Bronchial epithelial cell (primary cell): ENCODE measurements at regions not wholly inside any gene's neighbourhood (a gene's known extent, or its start where the extent isn't known, plus 50 kb on each side); places are given as distances from the start of the nearest gene placed in this dataset.

Experiments
- DNase-seq: peaks from one replicate; pipeline ENCODE4 v3.0.0-alpha.2; 2010; ENCODE audit warnings: low read depth
- FAIRE-seq: peaks from 2 replicates; lab custom pipeline; 2011; peaks lifted over from hg19 to GRCh38; lab: Jason Lieb, UNC
- H3K27me3 ChIP-seq: 2 replicates; pipeline ENCODE4 v1.5.1; 2011; ENCODE audit warnings: low read length; ENCODE audit not compliant: control insufficient read depth, insufficient read depth
- H3K36me3 ChIP-seq: 2 replicates; pipeline ENCODE4 v1.5.1; 2011; ENCODE audit warnings: low read length; ENCODE audit not compliant: control insufficient read depth, insufficient read depth
- H3K4me3 ChIP-seq: 2 replicates; pipeline ENCODE4 v1.5.1; 2011; ENCODE audit warnings: mild to moderate bottlenecking, low read depth, low read length, control low read depth
- TF ChIP-seq, protein P1 (sequence below): IDR thresholded peaks from 2 replicates; pipeline ENCODE4 v1.5.1; 2011; ENCODE audit warnings: mild to moderate bottlenecking, moderate library complexity, low read length, control low read depth, inconsistent platforms; ENCODE audit not compliant: insufficient read depth, severe bottlenecking

DNA sequence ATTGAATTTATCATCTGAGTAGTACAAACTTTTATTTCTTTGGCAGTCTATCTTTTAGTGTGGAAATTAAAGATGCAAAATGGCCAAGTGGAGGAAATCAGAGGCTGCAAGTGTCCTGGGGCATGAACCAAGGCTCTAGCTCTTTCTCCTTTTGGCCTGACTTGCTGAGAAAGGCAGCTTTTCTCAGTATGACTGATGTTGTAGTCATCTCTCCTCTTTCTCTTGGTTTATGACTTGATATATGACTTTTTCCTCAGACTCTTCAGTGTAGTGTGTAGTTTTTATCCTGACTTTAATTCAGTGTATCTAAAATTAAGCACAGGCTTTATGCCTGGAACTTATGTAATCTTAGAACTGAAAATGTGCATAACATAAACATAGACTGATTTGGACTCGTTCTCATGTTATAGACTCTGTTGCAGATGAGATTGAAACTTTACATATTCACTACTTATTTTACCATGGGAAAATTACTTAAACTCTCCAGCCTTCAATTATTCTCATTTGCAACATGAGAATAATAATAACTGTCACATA lies 65.7 kb downstream of the SLITRK5 start:
- Histone ChIP-seq H3K4me3 (no peak overlapping the region), H3K36me3 (no peaks in the 10 kb centered on the region), H3K27me3 (no peaks in the 10 kb centered on the region)
- peak; percentile 2 for DNase-seq
- TF ChIP-seq, protein P1, sequence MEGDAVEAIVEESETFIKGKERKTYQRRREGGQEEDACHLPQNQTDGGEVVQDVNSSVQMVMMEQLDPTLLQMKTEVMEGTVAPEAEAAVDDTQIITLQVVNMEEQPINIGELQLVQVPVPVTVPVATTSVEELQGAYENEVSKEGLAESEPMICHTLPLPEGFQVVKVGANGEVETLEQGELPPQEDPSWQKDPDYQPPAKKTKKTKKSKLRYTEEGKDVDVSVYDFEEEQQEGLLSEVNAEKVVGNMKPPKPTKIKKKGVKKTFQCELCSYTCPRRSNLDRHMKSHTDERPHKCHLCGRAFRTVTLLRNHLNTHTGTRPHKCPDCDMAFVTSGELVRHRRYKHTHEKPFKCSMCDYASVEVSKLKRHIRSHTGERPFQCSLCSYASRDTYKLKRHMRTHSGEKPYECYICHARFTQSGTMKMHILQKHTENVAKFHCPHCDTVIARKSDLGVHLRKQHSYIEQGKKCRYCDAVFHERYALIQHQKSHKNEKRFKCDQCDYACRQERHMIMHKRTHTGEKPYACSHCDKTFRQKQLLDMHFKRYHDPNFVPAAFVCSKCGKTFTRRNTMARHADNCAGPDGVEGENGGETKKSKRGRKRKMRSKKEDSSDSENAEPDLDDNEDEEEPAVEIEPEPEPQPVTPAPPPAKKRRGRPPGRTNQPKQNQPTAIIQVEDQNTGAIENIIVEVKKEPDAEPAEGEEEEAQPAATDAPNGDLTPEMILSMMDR = no peak
- no peak for FAIRE-seq

DNA sequence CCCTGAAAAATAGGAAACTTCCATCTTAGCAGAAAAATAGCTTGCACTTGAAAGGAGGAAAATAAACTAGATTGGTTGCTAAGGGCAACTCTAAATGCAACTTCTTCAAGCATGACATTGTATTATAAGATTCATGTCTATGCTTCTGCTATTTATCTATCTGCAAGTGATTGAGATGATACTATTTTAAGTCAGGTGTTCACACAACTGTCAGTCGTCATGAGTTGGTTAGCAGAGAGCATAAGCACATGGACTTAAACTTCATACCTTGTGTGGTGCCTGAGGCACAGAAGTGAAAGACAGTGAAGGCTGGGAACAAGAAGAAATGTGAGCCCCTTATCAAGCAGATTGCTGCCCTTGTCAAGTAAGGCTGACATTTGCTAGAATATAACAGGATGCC lies 82.9 kb downstream of the SLITRK5 start:
- no peak overlapping the region for H3K4me3 ChIP-seq
- TF ChIP-seq, protein P1 = no peak
- H3K36me3 ChIP-seq = no peaks in the 10 kb centered on the region
- DNase-seq = no peak
- no peaks in the 10 kb centered on the region for H3K27me3 ChIP-seq
- no peak for FAIRE-seq

DNA sequence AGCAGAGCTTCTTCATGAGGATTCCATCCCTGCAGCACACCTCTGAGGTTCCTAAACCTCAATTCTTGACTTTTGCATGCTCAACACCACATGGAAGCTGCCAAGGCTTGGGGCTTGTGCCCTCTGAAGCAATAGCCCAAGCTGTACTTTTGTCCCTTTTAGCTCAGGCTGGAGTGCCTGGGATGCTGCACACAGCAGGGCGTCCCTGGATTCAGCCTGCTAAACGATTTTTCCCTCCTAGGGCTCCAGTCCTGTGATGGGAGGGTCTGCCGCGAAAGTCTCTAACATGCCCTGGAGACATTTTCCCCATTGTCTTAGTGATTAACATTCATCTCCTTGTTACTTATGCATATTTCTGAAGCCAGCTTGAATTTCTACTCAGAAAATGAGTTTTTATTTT lies 98.3 kb downstream of the SLITRK5 start:
- Histone ChIP-seq H3K36me3 (no peaks in the 10 kb centered on the region), H3K4me3 (no peak overlapping the region), H3K27me3 (no peaks in the 10 kb centered on the region)
- TF ChIP-seq, protein P1 = no peak
- DNase-seq (no peak), FAIRE-seq (no peak)

DNA sequence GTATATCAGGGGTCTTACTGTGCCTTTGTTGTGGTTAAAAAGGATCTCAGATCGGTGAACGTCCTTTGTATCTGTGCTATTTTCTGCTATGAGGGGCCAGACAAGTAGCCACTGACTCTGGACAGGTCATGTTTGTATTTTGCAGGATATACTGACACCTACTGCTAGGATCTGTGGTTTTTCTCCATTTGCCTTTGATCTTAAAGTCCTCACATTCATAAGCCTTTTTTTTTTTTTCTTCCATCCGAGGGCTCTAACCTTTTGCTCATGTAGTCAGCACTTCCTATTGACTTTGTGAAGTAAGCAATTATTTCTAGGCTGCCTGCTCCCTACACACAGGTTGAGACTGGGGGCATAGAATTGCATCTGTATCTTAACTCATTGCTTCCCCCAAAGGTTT lies 106.2 kb downstream of the SLITRK5 start:
- Histone ChIP-seq H3K36me3 (no peaks in the 10 kb centered on the region), H3K4me3 (no peak overlapping the region), H3K27me3 (no peaks in the 10 kb centered on the region)
- DNase-seq = no peak
- TF ChIP-seq, protein P1 = no peak
- FAIRE-seq = no peak

DNA sequence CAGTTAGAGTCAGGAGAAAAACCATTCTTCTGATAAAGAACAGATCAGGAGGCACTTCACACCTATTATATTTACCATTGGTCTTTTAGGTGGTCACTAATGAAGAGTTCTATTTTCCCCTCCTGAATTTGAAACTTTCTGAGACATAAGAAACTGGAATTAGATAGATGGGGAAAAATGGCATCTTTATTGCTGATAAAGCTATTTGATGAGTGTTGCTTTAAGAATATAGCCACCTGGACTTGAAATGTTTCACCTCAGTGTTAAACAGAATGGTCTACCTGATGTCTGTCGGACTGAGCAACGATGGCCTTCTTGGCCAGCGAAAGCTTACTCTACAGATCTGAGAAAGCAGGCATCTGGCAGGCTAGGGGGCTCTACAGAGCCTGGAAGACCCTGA lies 107.0 kb downstream of the SLITRK5 start:
- Histone ChIP-seq H3K27me3 (no peaks in the 10 kb centered on the region), H3K36me3 (no peaks in the 10 kb centered on the region), H3K4me3 (no peak overlapping the region)
- TF ChIP-seq, protein P1 = no peak
- DNase-seq (no peak), FAIRE-seq (no peak)

DNA sequence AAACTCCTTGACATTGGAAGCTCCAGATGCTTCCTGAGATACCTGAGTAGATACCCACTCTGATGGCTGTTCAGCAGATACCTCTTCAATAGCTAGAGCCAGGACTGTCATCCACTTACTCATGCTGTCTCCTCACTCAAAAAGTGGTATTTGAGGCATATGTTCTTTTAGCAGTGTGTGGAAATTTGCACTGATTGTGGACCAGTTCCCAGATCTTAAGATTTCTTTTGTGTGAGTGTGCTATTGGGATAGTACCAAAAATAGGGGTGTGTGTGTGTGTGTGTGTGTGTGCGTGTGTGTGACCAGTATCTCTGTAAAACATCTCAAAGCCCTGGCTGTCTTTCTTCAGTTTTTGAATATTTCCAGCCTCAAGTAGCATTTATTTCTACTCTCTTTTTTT lies 108.3 kb downstream of the SLITRK5 start:
- FAIRE-seq (no peak), DNase-seq (no peak)
- H3K4me3 ChIP-seq = no peak overlapping the region
- no peaks in the 10 kb centered on the region for H3K27me3 ChIP-seq
- TF ChIP-seq, protein P1 = no peak
- no peaks in the 10 kb centered on the region for H3K36me3 ChIP-seq
